ENCODE measurements at regions not wholly inside any gene's neighbourhood (a gene's known extent, or its start where the extent isn't known, plus 50 kb on each side); places are given as distances from the start of the nearest gene placed in this dataset.

GRCh38 chr16:76882105-76882504, 308.9 kb upstream of the MON1B start:
- no peak for TF ChIP-seq EP300 (IDR thresholded peaks at IDR 0.05)
- TF ChIP-seq CTCF (IDR thresholded peaks at IDR 0.05): no peak
- no peak for TF ChIP-seq POLR2A (IDR thresholded peaks at IDR 0.05)
